Body of pancreas (tissue), 4 donors: ENCODE measurements at regions not wholly inside any gene's neighbourhood (a gene's known extent, or its start where the extent isn't known, plus 50 kb on each side); places are given as distances from the start of the nearest gene placed in this dataset.

Experiments used
- ATAC-seq: fragments of 150-250 bp; one replicate; pipeline ENCODE4 v1.9.1; 2016
- DNase-seq, 4 donors: peaks; one replicate each; pipeline ENCODE4 v3.0.0-alpha.2; 2019
- H3K27ac ChIP-seq, 4 donors: fragments of 200-600 bp; sonication (generic); 1 replicate in 3 of 4; 2 replicates in 1 of 4; pipeline versions ENCODE4 v1.5.1 to v1.6.1; 2016 to 2019; ENCODE audit warnings: mild to moderate bottlenecking in 1 of 4, mixed read lengths in 1 of 4, moderate library complexity in 1 of 4
- H3K27me3 ChIP-seq, 2 donors: fragments of 200-600 bp; sonication (generic); one replicate each; pipeline ENCODE4 v1.6.0; 2016; ENCODE audit warnings: mild to moderate bottlenecking in 1 of 2
- H3K36me3 ChIP-seq, 2 donors: fragments of 200-600 bp; sonication (generic); replicated peaks in 1 of 2; 2 replicates each; pipeline ENCODE4 v1.5.1; 2016; ENCODE audit warnings: low read depth in 2 of 2; ENCODE audit not compliant: insufficient read depth in 1 of 2
- H3K4me1 ChIP-seq: fragments of 200-600 bp; sonication (generic); one replicate; pipeline ENCODE4 v1.6.0; 2016
- H3K4me3 ChIP-seq, 2 donors: fragments of 200-600 bp; sonication (generic); 1 replicate in 1 of 2; 2 replicates in 1 of 2; pipeline ENCODE4 v1.5.1; 2016 to 2019
- H3K9me3 ChIP-seq, 3 donors: fragments of 200-600 bp; sonication (generic); 1 replicate in 2 of 3; 2 replicates in 1 of 3; pipeline ENCODE4 v1.5.1; 2016
- POLR2A ChIP-seq, 3 donors: fragments of 450-650 bp; IDR thresholded peaks; one replicate each; pipeline ENCODE4 v1.6.1; 2016; ENCODE audit warnings: antibody characterized with exemption in 3 of 3, mild to moderate bottlenecking in 2 of 3
- WGBS, 2 donors: methylation state at CpG; one replicate each; pipeline ENCODE4 v1.1.5; 2017; 5-methylcytosine and 5-hydroxymethylcytosine counted together
- intact Hi-C: fragments of 100-400 bp; cut with DNase I; formaldehyde crosslinking; loops from one replicate; pipeline ENCODE4 v1.15.1; 2023
- TF ChIP-seq, protein P1 (sequence below), 7 experiments: fragments of 450-650 bp in 4 of 7; fragments of 200-600 bp in 3 of 7; sonication (generic) in 3 of 7; IDR thresholded peaks; one replicate each; pipeline ENCODE4 v1.5.1; 2016 to 2019; ENCODE audit warnings: antibody characterized with exemption in 7 of 7

GRCh38 chr7:153472516-153472915, 579.7 kb upstream of the DPP6 start:
- ATAC-seq = no peak
- intact Hi-C loops = no loop called here
- Histone ChIP-seq H3K27ac (no peak overlapping the region), H3K36me3 (no peaks in the 10 kb centered on the region), H3K4me1 (no peaks in the 10 kb centered on the region), H3K4me3 (no peak overlapping the region), H3K9me3 (no peaks in the 10 kb centered on the region), H3K27me3 (no peaks in the 10 kb centered on the region)
- no peak for TF ChIP-seq POLR2A (IDR thresholded peaks at IDR 0.05)
- TF ChIP-seq, protein P1, sequence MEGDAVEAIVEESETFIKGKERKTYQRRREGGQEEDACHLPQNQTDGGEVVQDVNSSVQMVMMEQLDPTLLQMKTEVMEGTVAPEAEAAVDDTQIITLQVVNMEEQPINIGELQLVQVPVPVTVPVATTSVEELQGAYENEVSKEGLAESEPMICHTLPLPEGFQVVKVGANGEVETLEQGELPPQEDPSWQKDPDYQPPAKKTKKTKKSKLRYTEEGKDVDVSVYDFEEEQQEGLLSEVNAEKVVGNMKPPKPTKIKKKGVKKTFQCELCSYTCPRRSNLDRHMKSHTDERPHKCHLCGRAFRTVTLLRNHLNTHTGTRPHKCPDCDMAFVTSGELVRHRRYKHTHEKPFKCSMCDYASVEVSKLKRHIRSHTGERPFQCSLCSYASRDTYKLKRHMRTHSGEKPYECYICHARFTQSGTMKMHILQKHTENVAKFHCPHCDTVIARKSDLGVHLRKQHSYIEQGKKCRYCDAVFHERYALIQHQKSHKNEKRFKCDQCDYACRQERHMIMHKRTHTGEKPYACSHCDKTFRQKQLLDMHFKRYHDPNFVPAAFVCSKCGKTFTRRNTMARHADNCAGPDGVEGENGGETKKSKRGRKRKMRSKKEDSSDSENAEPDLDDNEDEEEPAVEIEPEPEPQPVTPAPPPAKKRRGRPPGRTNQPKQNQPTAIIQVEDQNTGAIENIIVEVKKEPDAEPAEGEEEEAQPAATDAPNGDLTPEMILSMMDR (IDR thresholded peaks at IDR 0.05) = no peak
- WGBS, 2 donors = 81 to 83% methylated on average over 7 of the region's 7 CpGs
- DNase-seq = no peak

DNA sequence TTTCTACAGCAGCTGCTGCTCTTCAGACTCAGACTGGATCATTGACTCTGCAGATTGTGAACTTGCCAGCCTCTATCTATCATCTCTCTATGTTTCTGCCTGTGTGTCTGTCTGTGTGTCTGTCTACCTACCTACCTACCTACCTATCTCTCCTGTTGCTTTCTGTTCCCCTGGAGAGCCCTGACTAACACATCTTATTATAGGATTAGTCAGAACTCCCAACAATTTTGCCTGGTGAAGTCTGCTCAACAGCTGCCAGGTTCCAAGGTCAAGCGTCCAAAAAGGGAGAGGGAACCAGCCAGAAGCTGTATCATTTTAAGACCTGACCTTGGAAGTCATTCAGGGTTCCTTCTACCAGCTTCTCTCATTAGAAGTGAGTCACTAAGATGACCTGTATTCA, 579.0 kb upstream of the DPP6 start:
- no peaks in the 10 kb centered on the region for H3K36me3 ChIP-seq
- H3K27me3 ChIP-seq = no peaks in the 10 kb centered on the region
- DNase-seq (no peak), ATAC-seq (no peak)
- H3K4me3 ChIP-seq = no peak overlapping the region
- intact Hi-C loops = no loop called here
- H3K9me3 ChIP-seq = no peaks in the 10 kb centered on the region
- TF ChIP-seq POLR2A (IDR thresholded peaks at IDR 0.05) = no peak
- TF ChIP-seq, protein P1 (IDR thresholded peaks at IDR 0.05) = no peak
- 9 to 35% methylated on average over 1 of the region's 1 CpG for WGBS, 2 donors
- H3K4me1 ChIP-seq = no peaks in the 10 kb centered on the region
- no peak overlapping the region for H3K27ac ChIP-seq

DNA sequence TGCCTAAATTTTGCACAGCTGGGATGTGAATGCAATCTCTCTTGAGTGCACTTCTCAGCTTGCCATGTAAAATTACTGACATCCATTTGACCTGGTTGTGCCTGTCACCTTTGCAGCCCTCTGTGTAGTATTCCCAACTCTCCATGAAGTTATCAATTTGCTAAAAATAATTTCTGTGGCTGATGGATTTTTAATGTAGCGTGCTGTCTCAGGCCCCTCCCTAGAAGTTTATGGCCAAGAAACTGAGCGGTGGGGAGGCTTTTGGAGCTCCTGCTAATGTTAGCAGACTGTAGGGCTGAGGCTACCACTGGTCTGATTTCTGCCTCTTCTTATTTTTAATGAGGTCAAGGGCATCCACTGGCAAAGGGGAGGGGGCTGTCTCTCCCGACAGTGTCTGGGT, 577.0 kb upstream of the DPP6 start:
- H3K27ac ChIP-seq = no peak overlapping the region
- no peaks in the 10 kb centered on the region for H3K36me3 ChIP-seq
- H3K4me1 ChIP-seq = no peaks in the 10 kb centered on the region
- H3K27me3 ChIP-seq = no peaks in the 10 kb centered on the region
- no peak for TF ChIP-seq POLR2A (IDR thresholded peaks at IDR 0.05)
- TF ChIP-seq, protein P1 (IDR thresholded peaks at IDR 0.05) = no peak
- ATAC-seq (no peak), DNase-seq (no peak)
- no peak overlapping the region for H3K4me3 ChIP-seq
- peaks cover 0 to 5% (median 0%) of the 10 kb centered on the region in 3 donors for H3K9me3 ChIP-seq
- WGBS, 2 donors = 65 to 70% methylated on average over 3 of the region's 3 CpGs
- intact Hi-C loops = no loop called here

DNA sequence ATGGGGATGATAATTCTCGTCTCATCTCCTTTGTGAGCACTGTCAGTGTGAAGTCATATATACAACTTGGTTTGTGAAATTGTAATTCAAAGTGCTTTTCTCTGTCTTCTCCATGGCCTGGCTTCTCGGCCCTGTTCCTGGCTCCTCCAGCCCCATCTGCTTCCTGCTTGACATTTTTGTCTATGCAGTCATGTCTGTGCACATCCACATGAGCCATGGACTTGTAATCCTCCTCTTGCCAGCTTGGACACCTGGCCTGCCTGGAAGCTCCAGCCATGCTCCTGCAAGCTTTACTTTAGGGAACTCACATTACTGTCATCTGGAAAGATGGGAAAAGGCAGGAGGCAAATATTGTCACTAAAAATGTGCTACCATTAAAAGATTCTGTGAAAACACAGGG, 576.0 kb upstream of the DPP6 start:
- no peak overlapping the region for H3K27ac ChIP-seq
- intact Hi-C loops = no loop called here
- H3K36me3 ChIP-seq = no peaks in the 10 kb centered on the region
- H3K27me3 ChIP-seq = no peaks in the 10 kb centered on the region
- no peak overlapping the region for H3K4me3 ChIP-seq
- DNase-seq (no peak), ATAC-seq (no peak)
- whole genome bisulfite sequencing, 2 donors = 61 to 69% methylated on average over 2 of the region's 2 CpGs
- peaks cover 0 to 5% (median 0%) of the 10 kb centered on the region in 3 donors for H3K9me3 ChIP-seq
- H3K4me1 ChIP-seq = no peaks in the 10 kb centered on the region
- TF ChIP-seq, protein P1 (IDR thresholded peaks at IDR 0.05) = no peak
- no peak for TF ChIP-seq POLR2A (IDR thresholded peaks at IDR 0.05)

DNA sequence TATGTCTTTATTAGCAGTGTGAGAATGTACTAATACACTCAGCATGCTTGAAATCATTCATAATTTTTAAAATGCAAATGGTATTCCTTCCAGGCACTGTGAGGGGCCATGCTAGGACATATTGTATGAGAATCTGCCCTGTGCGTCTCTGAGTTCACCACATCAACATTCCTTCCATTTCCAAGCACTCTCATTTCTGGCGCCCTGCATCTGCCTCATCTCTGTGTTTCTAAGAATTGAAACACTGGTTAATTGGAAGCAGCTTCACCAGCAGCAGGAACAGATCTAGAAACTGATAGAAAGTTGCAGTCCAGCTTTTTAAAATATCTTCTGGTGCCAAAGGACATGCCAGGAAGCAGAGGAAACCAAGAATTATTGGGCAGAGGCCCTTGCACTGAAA, 555.9 kb upstream of the DPP6 start:
- intact Hi-C loops = no loop called here
- Histone ChIP-seq H3K4me3 (no peak overlapping the region), H3K36me3 (no peaks in the 10 kb centered on the region), H3K4me1 (no peaks in the 10 kb centered on the region), H3K9me3 (no peaks in the 10 kb centered on the region), H3K27ac (no peak overlapping the region), H3K27me3 (no peaks in the 10 kb centered on the region)
- DNase-seq (no peak), ATAC-seq (no peak)
- WGBS, 2 donors = 52 to 72% methylated on average over 2 of the region's 2 CpGs
- no peak for TF ChIP-seq POLR2A (IDR thresholded peaks at IDR 0.05)
- TF ChIP-seq, protein P1 (IDR thresholded peaks at IDR 0.05) = no peak
